Lower lobe of right lung (tissue), 2 donors: ENCODE measurements at regions not wholly inside any gene's neighbourhood (a gene's known extent, or its start where the extent isn't known, plus 50 kb on each side); places are given as distances from the start of the nearest gene placed in this dataset.
A peak's percentile ranks its signal among the peaks of the same experiment; 100 is the strongest.

Experiments used
- ATAC-seq, 2 donors: fragments of 200-7000 bp; cut with Tn5 transposase; one replicate each; pipeline ENCODE4 v1.9.1; 2020 to 2022; ENCODE audit warnings: mild to moderate bottlenecking in 2 of 2, moderate library complexity in 2 of 2
- DNase-seq: peaks from one replicate; pipeline ENCODE4 v3.0.0-alpha.2; 2020
- H3K27ac ChIP-seq: fragments of 200-600 bp; one replicate; pipeline ENCODE4 v1.8.0; 2022
- H3K27me3 ChIP-seq: fragments of 200-600 bp; one replicate; pipeline ENCODE4 v1.8.0; 2022; ENCODE audit warnings: low read depth
- H3K36me3 ChIP-seq: fragments of 200-600 bp; one replicate; pipeline ENCODE4 v1.8.0; 2022; ENCODE audit warnings: mild to moderate bottlenecking
- H3K4me1 ChIP-seq: fragments of 200-600 bp; one replicate; pipeline ENCODE4 v1.8.0; 2022
- H3K4me3 ChIP-seq: fragments of 200-600 bp; one replicate; pipeline ENCODE4 v1.8.0; 2022; ENCODE audit warnings: mild to moderate bottlenecking
- H3K9me3 ChIP-seq: fragments of 200-600 bp; one replicate; pipeline ENCODE4 v1.8.0; 2022
- CTCF ChIP-seq: fragments of 200-600 bp; IDR thresholded peaks from one replicate; pipeline ENCODE4 v1.8.0; 2022; ENCODE audit warnings: antibody characterized with exemption, mild to moderate bottlenecking
- intact Hi-C: fragments of 100-400 bp; cut with DNase I; formaldehyde crosslinking; loops from one replicate; pipeline ENCODE4 v1.11.0; 2022
- donor health status: DM: no; HTN: yes; CAD: no; lungs with severe emphysema.

- H3K27ac ChIP-seq = no peak overlapping the region
- H3K4me3 ChIP-seq = no peak overlapping the region
- peak in 1 of 2 donors; percentile 25 for ATAC-seq
- H3K36me3 ChIP-seq = no peaks in the 10 kb centered on the region
- DNase-seq = no peak
- H3K27me3 ChIP-seq = no peaks in the 10 kb centered on the region
- intact Hi-C loops = no loop called here
- H3K9me3 ChIP-seq = no peaks in the 10 kb centered on the region
- TF ChIP-seq CTCF = no peak
- H3K4me1 ChIP-seq = no peaks in the 10 kb centered on the region
These were observed 152.4 kb downstream of the KIF20B start for GRCh38 chr10:89853781-89854191.

- Histone ChIP-seq H3K27ac (no peak overlapping the region), H3K9me3 (no peaks in the 10 kb centered on the region), H3K36me3 (no peaks in the 10 kb centered on the region), H3K4me3 (no peak overlapping the region), H3K27me3 (no peaks in the 10 kb centered on the region), H3K4me1 (no peaks in the 10 kb centered on the region)
- DNase-seq (no peak), ATAC-seq (no peak)
- intact Hi-C loops = no loop called here
- no peak for TF ChIP-seq CTCF
These were observed 156.1 kb downstream of the KIF20B start for GRCh38 chr10:89857431-89858042.

GRCh38 chr10:89861199-89861573, 159.8 kb downstream of the KIF20B start:
- H3K36me3 ChIP-seq = no peaks in the 10 kb centered on the region
- ATAC-seq (no peak), DNase-seq (no peak)
- no peak for TF ChIP-seq CTCF
- H3K9me3 ChIP-seq = no peaks in the 10 kb centered on the region
- H3K27ac ChIP-seq = no peak overlapping the region
- H3K4me1 ChIP-seq = no peaks in the 10 kb centered on the region
- no peak overlapping the region for H3K4me3 ChIP-seq
- no peaks in the 10 kb centered on the region for H3K27me3 ChIP-seq
- intact Hi-C loops = no loop called here

- no peak for TF ChIP-seq CTCF
- Histone ChIP-seq H3K27ac (no peak overlapping the region), H3K27me3 (no peaks in the 10 kb centered on the region), H3K36me3 (no peaks in the 10 kb centered on the region), H3K4me3 (no peak overlapping the region), H3K4me1 (no peaks in the 10 kb centered on the region), H3K9me3 (no peaks in the 10 kb centered on the region)
- intact Hi-C loops = no loop called here
- ATAC-seq (peak; percentile 51 to 94), DNase-seq (no peak)
These were observed 160.4 kb downstream of the KIF20B start for GRCh38 chr10:89861584-89862301.

GRCh38 chr10:89867964-89868363, 166.6 kb downstream of the KIF20B start:
- no peak overlapping the region for H3K27ac ChIP-seq
- no peak for TF ChIP-seq CTCF
- H3K27me3 ChIP-seq = no peaks in the 10 kb centered on the region
- intact Hi-C loops = no loop called here
- H3K4me1 ChIP-seq = no peaks in the 10 kb centered on the region
- ATAC-seq (no peak), DNase-seq (no peak)
- no peaks in the 10 kb centered on the region for H3K36me3 ChIP-seq
- H3K9me3 ChIP-seq = no peaks in the 10 kb centered on the region
- H3K4me3 ChIP-seq = no peak overlapping the region
